ENCODE measurements at regions not wholly inside any gene's neighbourhood (a gene's known extent, or its start where the extent isn't known, plus 50 kb on each side); places are given as distances from the start of the nearest gene placed in this dataset.

GRCh38 chr2:12037301-12037700 lies 290.9 kb downstream of the LPIN1 start:
- no peak overlapping the region for H3K4me3 ChIP-seq (ENCODE audit: low read length)
- TF ChIP-seq CTCF (IDR thresholded peaks at IDR 0.05; ENCODE audit: insufficient read depth, low read depth, low read length, missing control alignments), result no peak
- no peak for DNase-seq (ENCODE audit: low read depth)

GRCh38 chr2:12041236-12041635 lies 294.8 kb downstream of the LPIN1 start:
- H3K4me3 ChIP-seq (ENCODE audit: low read length), result no peak overlapping the region
- TF ChIP-seq CTCF (IDR thresholded peaks at IDR 0.05; ENCODE audit: insufficient read depth, low read depth, low read length, missing control alignments), result no peak
- DNase-seq (ENCODE audit: low read depth), result no peak

- H3K4me3 ChIP-seq (ENCODE audit: low read length), result no peak overlapping the region
- no peak for TF ChIP-seq CTCF (IDR thresholded peaks at IDR 0.05; ENCODE audit: insufficient read depth, low read depth, low read length, missing control alignments)
- DNase-seq (ENCODE audit: low read depth), result no peak
Measured at GRCh38 chr2:12043131-12043530, 296.7 kb downstream of the LPIN1 start.

DNA sequence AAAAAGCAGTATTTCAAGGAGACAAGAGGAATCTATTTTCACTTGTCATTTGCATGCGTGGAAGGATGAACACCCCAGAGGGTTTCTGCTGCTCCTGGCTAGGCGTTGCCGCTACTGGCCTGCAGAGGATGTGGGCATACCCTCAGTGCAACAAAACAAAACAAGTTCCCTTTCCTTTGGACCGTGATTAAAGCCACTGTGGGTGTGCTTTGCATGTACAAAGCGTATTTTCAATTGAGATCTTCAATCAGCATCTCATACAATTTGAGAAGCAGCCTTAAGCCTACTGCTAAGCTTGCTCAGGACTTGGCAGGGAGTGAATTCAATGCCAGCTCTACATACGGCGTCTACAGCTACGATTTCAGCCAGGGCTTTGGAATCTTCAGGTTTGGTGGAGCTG lies 298.4 kb downstream of the LPIN1 start:
- no peak for DNase-seq (ENCODE audit: low read depth)
- no peak overlapping the region for H3K4me3 ChIP-seq (ENCODE audit: low read length)
- no peak for TF ChIP-seq CTCF (IDR thresholded peaks at IDR 0.05; ENCODE audit: insufficient read depth, low read depth, low read length, missing control alignments)

DNA sequence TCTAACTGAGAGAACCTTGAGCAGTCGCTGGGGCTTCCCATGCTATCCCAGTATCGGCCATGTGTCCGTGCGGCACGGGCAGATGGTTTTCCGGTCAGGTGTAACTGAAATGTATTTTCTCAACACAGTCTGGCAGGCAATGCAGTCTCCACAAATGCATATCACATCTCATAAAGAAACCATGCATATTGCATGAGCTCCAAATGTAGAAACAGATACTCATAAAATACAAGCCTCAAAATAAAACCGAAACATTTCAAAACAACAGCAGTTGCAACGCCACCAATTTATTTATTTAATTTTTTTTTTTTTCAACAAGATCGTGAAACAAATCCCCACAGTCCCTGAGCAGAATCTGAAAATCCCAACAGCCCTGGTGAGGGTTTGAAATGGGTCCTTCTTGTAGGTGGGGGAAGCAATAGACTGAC lies 299.4 kb downstream of the LPIN1 start:
- DNase-seq (ENCODE audit: low read depth), result no peak
- no peak overlapping the region for H3K4me3 ChIP-seq (ENCODE audit: low read length)

GRCh38 chr2:12046641-12047040 lies 300.2 kb downstream of the LPIN1 start:
- DNase-seq (ENCODE audit: low read depth), result peak; percentile 65
- no peak overlapping the region for H3K4me3 ChIP-seq (ENCODE audit: low read length)
- TF ChIP-seq CTCF (IDR thresholded peaks at IDR 0.05; ENCODE audit: insufficient read depth, low read depth, low read length, missing control alignments), result no peak

More for the DNA sequence above, 299.4 kb downstream of the LPIN1 start:
- TF ChIP-seq CTCF (IDR thresholded peaks at IDR 0.05; ENCODE audit: insufficient read depth, low read depth, low read length, missing control alignments), result no peak

DNA sequence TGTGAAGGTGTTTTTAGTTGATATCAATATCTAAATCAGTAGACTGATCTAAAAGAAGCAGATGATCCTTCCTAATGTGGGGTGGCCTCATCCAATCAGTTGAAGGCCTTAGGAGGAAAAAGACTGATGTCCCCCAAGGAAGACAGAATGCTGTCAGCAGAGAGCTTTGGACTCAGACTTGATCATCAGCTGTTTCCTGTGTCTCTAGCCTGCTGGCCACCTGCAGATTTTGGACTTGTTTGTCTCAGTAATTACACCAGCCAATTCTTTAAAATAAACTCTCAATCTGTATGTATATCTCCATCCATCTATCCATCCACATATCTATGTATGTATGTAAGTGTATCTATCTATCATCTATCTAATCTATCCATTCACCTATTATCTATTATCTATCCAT lies 301.3 kb downstream of the LPIN1 start:
- DNase-seq (ENCODE audit: low read depth), result no peak
- TF ChIP-seq CTCF (IDR thresholded peaks at IDR 0.05; ENCODE audit: insufficient read depth, low read depth, low read length, missing control alignments), result no peak
- no peak overlapping the region for H3K4me3 ChIP-seq (ENCODE audit: low read length)
